Psoas muscle (tissue), 7 donors: ENCODE measurements at regions not wholly inside any gene's neighbourhood (a gene's known extent, or its start where the extent isn't known, plus 50 kb on each side); places are given as distances from the start of the nearest gene placed in this dataset.
"Not testable (repeated sequence)": the region's sequence is repeated elsewhere in the genome, so short reads cannot be mapped to it uniquely, and the experiment has no call there.

ENCODE experiments used
- ATAC-seq, 4 donors: fragments of 200-7000 bp; cut with Tn5 transposase; one replicate each; pipeline ENCODE4 v1.9.1; 2020; ENCODE audit warnings: moderate library complexity in 3 of 4, mild to moderate bottlenecking in 2 of 4
- DNase-seq, 2 donors: peaks; one replicate each; pipeline ENCODE4 v3.0.0-alpha.2; 2020
- H3K27ac ChIP-seq: fragments of 200-600 bp; one replicate; pipeline ENCODE4 v1.8.0; 2022
- H3K27me3 ChIP-seq, 3 donors: fragments of 200-600 bp in 1 of 3; one replicate each; pipeline versions ENCODE4 v1.6.1 to v1.8.0; 2013 to 2022; ENCODE audit warnings: low read length in 2 of 3, mild to moderate bottlenecking in 2 of 3, moderate library complexity in 1 of 3; ENCODE audit not compliant: insufficient read depth in 3 of 3
- H3K36me3 ChIP-seq, 2 donors: fragments of 200-600 bp in 1 of 2; one replicate each; pipeline versions ENCODE4 v1.6.1 to v1.8.0; 2013 to 2022; ENCODE audit warnings: low read depth in 1 of 2, mild to moderate bottlenecking in 1 of 2, moderate library complexity in 1 of 2; ENCODE audit not compliant: insufficient read depth in 1 of 2
- H3K4me1 ChIP-seq: fragments of 200-600 bp; one replicate; pipeline ENCODE4 v1.8.0; 2022
- H3K4me3 ChIP-seq: fragments of 200-600 bp; one replicate; pipeline ENCODE4 v1.8.0; 2022; ENCODE audit warnings: mild to moderate bottlenecking
- H3K9me3 ChIP-seq: fragments of 200-600 bp; one replicate; pipeline ENCODE4 v1.8.0; 2022
- WGBS, 3 donors: extraction: QIAGEN DNeasy Blood & Tissue Kit; methylation state at CpG; one replicate each; pipeline versions ENCODE4 v1.1.6 to v1.1.7; 2013; 5-methylcytosine and 5-hydroxymethylcytosine counted together
- intact Hi-C, 2 donors: fragments of 100-400 bp; cut with DNase I; formaldehyde crosslinking; loops; one replicate each; pipeline versions ENCODE4 v1.11.0 to v1.14.2; 2022
- TF ChIP-seq, protein P1 (sequence below): fragments of 200-600 bp; IDR thresholded peaks from one replicate; pipeline ENCODE4 v1.8.0; 2022; ENCODE audit warnings: antibody characterized with exemption
- donor health status: healthy with polysubstance abuse.
- donor health status: DM: no; HTN: no; CAD: no; lungs with moderate emphysema.
- donor health status: Bipolar disorder and iron deficiency.
- donor health status: healthy.
- donor health status: DM: yes; HTN: yes; CAD: no.
- donor health status: DM: no; HTN: no; CAD: no.
- donor health status: DM: yes; HTN: yes; CAD: no.

DNA sequence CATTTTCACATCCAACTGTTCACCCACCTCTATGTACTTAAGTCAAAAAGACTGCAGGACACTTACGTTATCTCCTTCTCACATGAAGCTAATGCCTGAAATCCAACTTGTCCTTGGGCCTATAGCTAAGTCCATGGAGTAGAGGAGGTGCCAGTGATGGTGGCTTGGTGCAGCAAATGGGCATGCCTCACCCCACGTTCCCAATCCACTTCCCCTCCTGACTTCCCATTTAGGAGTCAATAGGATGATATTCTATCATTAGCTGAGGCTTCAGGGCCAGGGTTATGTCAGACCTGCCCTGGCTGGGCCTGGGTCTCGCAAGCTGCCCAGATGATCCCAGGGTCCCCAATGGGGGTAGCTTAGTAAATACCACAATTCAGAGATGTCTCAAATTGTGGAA lies 410.4 kb downstream of the MAFB start:
- TF ChIP-seq, protein P1, sequence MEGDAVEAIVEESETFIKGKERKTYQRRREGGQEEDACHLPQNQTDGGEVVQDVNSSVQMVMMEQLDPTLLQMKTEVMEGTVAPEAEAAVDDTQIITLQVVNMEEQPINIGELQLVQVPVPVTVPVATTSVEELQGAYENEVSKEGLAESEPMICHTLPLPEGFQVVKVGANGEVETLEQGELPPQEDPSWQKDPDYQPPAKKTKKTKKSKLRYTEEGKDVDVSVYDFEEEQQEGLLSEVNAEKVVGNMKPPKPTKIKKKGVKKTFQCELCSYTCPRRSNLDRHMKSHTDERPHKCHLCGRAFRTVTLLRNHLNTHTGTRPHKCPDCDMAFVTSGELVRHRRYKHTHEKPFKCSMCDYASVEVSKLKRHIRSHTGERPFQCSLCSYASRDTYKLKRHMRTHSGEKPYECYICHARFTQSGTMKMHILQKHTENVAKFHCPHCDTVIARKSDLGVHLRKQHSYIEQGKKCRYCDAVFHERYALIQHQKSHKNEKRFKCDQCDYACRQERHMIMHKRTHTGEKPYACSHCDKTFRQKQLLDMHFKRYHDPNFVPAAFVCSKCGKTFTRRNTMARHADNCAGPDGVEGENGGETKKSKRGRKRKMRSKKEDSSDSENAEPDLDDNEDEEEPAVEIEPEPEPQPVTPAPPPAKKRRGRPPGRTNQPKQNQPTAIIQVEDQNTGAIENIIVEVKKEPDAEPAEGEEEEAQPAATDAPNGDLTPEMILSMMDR = no peak
- Histone ChIP-seq H3K27ac (peak overlapping the region; percentile 50), H3K27me3 (no peaks in the 10 kb centered on the region), H3K9me3 (no peaks in the 10 kb centered on the region), H3K4me3 (no peak overlapping the region), H3K4me1 (peaks cover 9% of the 10 kb centered on the region), H3K36me3 (no peaks in the 10 kb centered on the region)
- intact Hi-C loops = no loop called here
- 93 to 97% (median 95%) methylated on average over 3 of the region's 3 CpGs for WGBS, 3 donors
- ATAC-seq (no peak), DNase-seq (no peak)

- Histone ChIP-seq H3K27me3 (no peaks in the 10 kb centered on the region), H3K4me3 (no peak overlapping the region), H3K27ac (no peak overlapping the region), H3K9me3 (no peaks in the 10 kb centered on the region), H3K36me3 (no peaks in the 10 kb centered on the region), H3K4me1 (peaks cover 9% of the 10 kb centered on the region)
- WGBS, 3 donors = 79 to 86% (median 83%) methylated on average over 4 of the region's 4 CpGs
- intact Hi-C loops = no loop called here
- DNase-seq (peak; percentile 62 to 75), ATAC-seq (peak in 1 of 4 donors; percentile 46)
- TF ChIP-seq, protein P1 = no peak
These were observed 412.7 kb downstream of the MAFB start for GRCh38 chr20:40276301-40276700.

DNA sequence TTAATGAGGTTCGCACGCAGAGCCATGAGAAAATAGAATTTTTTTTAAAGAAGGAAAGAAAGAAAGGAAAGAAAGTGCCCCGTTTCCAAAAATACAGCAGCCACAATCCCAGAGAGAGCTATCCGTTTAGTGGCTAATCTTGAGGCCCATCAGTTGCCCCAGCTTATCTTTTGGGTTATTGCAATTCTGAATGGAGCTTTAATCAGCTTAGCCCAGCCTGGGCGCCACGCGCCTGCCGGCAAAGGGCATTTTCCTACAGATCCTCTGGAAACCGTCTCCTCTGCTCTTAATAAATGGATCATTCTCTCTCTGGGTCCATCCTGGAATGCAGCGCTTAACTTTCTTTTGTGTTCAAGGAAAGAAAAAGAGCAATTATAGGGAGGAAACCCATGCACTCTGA lies 413.3 kb downstream of the MAFB start:
- Histone ChIP-seq H3K36me3 (no peaks in the 10 kb centered on the region), H3K27ac (no peak overlapping the region), H3K27me3 (no peaks in the 10 kb centered on the region), H3K4me1 (peaks cover 9% of the 10 kb centered on the region), H3K9me3 (no peaks in the 10 kb centered on the region), H3K4me3 (no peak overlapping the region)
- TF ChIP-seq, protein P1 = no peak
- WGBS, 3 donors = 87 to 89% (median 88%) methylated on average over 10 of the region's 10 CpGs
- ATAC-seq = no peak
- DNase-seq = no peak
- intact Hi-C loops = no loop called here

- 66 to 71% (median 70%) methylated on average over 3 of the region's 3 CpGs for WGBS, 3 donors
These were observed 414.0 kb downstream of the MAFB start for GRCh38 chr20:40274912-40275533.

DNA sequence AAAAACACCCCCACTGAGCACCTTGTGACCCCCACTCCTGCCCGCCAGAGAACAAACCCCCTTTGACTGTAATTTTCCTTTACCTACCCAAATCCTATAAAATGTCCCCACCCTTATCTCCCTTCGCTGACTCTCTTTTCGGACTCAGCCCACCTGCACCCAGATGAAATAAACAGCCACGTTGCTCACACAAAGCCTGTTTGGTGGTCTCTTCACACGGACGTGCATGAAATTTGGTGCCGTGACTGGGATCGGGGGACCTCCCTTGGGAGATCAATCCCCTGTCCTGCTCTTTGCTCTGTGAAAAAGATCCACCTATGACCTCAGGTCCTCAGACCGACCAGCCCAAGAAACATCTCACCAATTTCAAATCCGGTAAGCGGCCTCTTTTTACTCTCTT lies 419.8 kb downstream of the MAFB start:
- not testable (repeated sequence) for H3K4me3 ChIP-seq, H3K9me3 ChIP-seq, H3K27ac ChIP-seq, DNase-seq, H3K36me3 ChIP-seq, ATAC-seq, H3K27me3 ChIP-seq, H3K4me1 ChIP-seq
- WGBS, 3 donors = 71 to 81% (median 76%) methylated on average over 9 to 11 of the region's 11 CpGs
- intact Hi-C loops = loop anchor here in 1 of 2 donors (10.0 kb wide), 1 partner anchor 696 kb away; no protein-coding TSS in a partner anchor

More at GRCh38 chr20:40274912-40275533, 414.0 kb downstream of the MAFB start:
- no peaks in the 10 kb centered on the region for H3K36me3 ChIP-seq
- H3K4me1 ChIP-seq = peaks cover 9% of the 10 kb centered on the region
- H3K9me3 ChIP-seq = no peaks in the 10 kb centered on the region
- TF ChIP-seq, protein P1 = no peak
- intact Hi-C loops = no loop called here
- ATAC-seq (no peak), DNase-seq (no peak)
- no peaks in the 10 kb centered on the region for H3K27me3 ChIP-seq
- H3K27ac ChIP-seq = no peak overlapping the region
- no peak overlapping the region for H3K4me3 ChIP-seq
